GM12891 (cell line): ENCODE measurements at regions not wholly inside any gene's neighbourhood (a gene's known extent, or its start where the extent isn't known, plus 50 kb on each side); places are given as distances from the start of the nearest gene placed in this dataset.
"Not testable (repeated sequence)": the region's sequence is repeated elsewhere in the genome, so short reads cannot be mapped to it uniquely, and the experiment has no call there.

Experiments used
- DNase-seq: peaks from one replicate; pipeline ENCODE4 v3.0.0; 2011; ENCODE audit warnings: low spot score; ENCODE audit not compliant: insufficient read length
- FAIRE-seq: peaks from 2 replicates; lab custom pipeline; 2011; peaks lifted over from hg19 to GRCh38; lab: Jason Lieb, UNC
- PAX5 ChIP-seq: IDR thresholded peaks from 2 replicates; pipeline ENCODE4 v1.6.1; 2011; ENCODE audit warnings: low read length, moderate library complexity, mild to moderate bottlenecking; ENCODE audit not compliant: insufficient read depth, severe bottlenecking
- POLR2A ChIP-seq: IDR thresholded peaks from 2 replicates; pipeline ENCODE4 v1.6.1; 2011; ENCODE audit warnings: low read depth, low read length, control low read depth
- POLR2AphosphoS5 ChIP-seq: IDR thresholded peaks from 2 replicates; pipeline ENCODE4 v1.6.1; 2011; ENCODE audit warnings: low read depth, low read length, control low read depth
- POU2F2 ChIP-seq: IDR thresholded peaks from 2 replicates; pipeline ENCODE4 v1.6.1; 2011; ENCODE audit warnings: low read depth, mild to moderate bottlenecking, control low read depth, low read length, moderate library complexity
- SPI1 ChIP-seq: IDR thresholded peaks from 2 replicates; pipeline ENCODE4 v1.6.1; 2011; ENCODE audit warnings: low read depth, low read length, control low read depth
- TAF1 ChIP-seq: IDR thresholded peaks from 2 replicates; pipeline ENCODE4 v1.6.1; 2011; ENCODE audit warnings: low read depth, low read length, control low read depth

DNA sequence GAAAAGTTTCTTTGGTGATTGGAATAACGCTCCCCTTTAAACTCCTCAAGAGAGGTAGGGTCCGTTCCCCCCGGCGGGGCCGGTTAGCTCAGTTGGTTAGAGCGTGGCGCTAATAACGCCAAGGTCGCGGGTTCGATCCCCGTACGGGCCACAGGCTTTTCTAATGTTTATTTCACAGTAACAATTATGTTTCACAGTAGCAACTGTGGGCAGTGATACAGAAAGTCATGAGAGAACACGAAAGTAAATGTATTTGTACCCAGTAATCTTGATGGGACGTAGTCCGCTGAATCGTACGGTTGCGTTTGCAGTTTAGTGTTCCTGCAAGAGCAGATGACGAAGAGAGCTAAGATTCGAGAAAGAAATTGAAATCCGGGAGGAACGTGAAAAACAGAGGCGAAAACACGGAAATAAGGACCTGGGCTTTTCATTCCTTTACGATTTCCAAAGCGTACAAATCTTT lies 505.5 kb downstream of the PRIM2 start:
- TF ChIP-seq POLR2A: no peak
- TF ChIP-seq POU2F2: no peak
- TF ChIP-seq SPI1: no peak
- no peak for TF ChIP-seq TAF1
- no peak for TF ChIP-seq POLR2AphosphoS5
- no peak for TF ChIP-seq PAX5
- DNase-seq (no peak), FAIRE-seq (no peak)

DNA sequence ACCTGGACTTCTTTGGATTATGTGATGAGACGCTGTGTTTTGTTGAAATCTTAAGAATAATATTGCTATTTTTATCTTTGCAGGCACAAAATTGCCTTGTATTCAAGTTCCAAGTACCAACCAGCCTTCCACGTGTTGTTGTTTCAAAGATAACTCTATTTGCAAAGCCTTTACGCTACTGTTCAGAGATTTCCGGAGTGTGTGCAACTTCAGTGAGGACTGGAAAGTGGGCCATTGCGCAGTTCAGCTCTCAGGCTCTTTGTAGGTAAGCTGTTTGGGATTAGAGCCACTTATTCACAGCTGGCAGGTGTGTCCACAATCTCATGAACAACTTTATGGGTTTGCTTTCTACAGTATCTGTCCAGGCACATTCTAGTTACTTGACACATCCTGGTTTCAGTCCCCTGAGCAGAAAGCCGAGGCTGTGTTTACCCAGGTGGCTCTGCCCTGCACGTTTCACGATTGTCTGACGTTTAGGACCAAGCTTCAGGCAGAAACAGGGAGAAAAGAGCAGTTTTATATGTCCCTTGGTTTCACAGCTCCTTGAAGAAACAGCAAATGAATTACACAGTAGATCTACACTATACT lies 520.3 kb downstream of the PRIM2 start:
- not testable (repeated sequence) for DNase-seq, FAIRE-seq

DNA sequence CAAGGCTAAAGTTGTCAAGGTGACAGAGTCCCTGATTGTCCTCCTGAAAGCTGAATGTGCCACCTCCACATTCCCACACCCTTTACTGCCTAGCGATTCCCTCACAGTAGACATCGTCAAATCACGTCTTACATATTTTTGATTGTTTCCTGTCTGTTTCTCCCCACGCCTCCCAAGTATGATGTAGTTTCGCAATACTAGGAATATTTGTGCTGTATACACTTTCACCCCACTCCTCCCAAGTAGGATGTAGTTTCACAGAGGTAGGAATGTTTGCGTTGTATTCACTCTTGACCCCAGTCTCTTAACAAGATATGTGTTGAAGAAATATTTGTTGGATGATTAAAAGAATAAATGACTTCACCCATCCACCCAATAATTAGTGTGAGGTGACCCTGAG lies 524.1 kb downstream of the PRIM2 start:
- not testable (repeated sequence) for DNase-seq, FAIRE-seq

DNA sequence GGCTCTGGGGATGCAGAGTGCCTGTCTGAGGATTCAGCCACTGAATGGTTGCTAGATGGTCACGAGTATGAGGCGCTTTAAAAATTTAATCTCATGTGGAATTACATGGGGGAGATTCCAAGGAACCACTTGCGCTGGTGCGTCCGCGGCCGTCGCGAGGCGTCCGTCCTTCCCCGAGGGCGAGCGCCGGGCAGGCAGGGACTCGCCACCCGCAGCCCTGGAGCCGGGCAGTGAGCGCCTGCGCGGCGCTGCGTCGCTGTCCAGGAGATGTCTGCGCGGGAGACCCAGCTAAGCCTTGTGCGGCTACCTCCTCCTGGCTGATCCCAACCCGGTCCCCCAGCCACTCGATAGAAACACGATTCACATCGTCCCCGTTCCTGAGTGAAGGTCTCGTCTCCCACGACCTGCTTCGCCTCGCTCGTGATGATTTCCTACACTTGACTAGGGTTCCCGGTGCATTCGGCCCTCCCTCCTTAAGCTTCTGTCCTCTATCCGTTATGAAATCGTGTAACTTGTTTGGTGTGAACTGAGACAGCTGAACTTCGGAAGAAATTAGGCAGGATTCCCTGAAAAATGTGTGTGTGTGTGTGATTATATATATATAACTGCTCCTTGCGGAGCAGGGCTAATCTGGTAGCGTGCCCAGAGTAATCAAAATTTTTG lies 536.4 kb downstream of the PRIM2 start:
- not testable (repeated sequence) for DNase-seq, FAIRE-seq

DNA sequence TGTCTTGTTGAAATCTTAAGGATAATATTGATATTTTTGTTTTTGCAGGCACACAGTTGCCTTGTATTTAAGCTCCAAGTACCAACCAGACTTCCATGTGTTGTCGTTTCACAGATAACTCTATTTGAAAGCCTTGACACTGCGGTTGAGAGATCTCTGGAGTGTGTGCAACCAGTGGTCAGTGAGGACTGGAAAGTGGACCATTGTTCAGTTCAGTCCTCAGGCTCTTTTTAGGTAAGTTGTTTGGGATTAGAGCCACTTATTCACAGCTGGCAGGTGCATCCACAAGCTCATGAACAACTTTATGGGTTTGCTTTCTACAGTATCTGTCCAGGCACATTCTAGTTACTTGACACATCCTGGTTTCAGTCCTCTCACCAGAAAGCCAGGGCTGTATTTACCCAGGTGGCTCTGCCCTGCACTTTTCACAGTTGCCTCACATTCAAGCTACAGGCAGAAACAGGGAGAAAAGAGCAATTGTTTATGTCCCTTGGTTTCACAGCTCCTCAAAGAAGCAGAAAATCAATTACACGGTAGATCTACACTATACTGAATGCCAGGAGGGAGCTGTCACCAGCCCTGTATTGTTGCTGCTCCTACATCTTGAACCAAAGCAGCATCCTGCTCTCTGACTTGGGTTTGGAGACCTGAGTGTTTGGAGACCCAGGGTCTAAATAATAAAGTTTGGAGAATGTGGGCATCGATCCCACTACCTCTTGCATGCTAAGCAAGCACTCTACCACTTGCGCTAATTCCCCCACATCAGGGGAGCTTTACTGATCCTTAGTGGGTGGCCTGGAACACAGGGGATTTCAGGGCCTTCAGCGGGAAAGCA lies 543.3 kb downstream of the PRIM2 start:
- DNase-seq, FAIRE-seq: not testable (repeated sequence)

DNA sequence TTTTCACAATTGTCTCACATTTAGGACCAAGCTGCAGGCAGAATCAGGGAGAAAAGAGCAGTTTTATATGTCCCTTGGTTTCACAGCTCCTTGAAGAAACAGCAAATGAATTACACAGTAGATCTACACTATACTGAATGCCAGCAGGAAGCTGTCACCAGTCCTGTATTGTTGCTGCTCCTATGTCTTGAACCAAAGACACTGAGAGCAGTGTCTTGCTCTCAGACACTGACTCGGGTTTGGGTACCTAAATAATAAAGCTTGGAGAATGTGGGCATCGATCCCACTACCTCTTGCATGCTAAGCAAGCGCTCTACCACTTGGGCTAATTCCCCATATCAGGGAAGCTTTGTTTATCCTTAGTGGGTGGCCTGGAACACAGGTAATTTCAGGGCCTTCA lies 552.7 kb downstream of the PRIM2 start:
- DNase-seq, FAIRE-seq: not testable (repeated sequence)

DNA sequence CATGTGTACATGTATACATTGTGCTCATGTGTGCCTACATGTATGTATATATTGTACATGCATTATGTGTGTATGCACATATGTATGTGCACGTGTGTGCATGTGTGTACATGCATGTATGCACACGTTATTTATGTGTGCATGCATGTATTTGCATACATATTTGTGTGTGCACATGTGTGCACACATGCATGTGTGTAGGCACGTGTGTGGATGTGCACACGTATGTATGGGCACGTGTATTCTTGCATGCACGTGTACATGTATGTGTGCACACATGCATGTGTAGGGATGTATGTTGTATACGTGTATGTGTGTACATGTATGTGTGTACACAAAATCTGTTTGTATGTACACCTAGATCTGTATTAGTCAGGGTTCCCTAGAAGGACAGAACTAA lies 556.0 kb downstream of the PRIM2 start:
- not testable (repeated sequence) for DNase-seq, FAIRE-seq

DNA sequence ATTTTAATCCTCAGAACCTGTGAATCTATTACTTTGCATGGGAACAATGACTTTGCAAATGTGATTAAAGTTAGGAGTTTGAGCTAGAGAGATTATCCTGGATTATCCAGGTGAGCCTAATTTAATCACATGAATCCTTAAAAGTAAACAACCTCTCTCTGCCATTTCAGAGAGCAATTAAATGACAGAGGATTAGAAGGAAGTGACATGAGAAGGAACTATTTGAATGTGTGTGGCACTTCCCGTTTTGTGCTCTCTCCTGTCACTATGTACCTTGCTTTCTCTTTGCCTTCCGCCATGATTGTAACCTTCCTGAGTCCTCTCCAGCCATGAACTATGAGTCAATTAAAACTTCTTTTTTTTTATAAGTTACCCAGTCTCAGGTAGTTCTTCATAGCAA lies 559.2 kb downstream of the PRIM2 start:
- not testable (repeated sequence) for FAIRE-seq, DNase-seq

DNA sequence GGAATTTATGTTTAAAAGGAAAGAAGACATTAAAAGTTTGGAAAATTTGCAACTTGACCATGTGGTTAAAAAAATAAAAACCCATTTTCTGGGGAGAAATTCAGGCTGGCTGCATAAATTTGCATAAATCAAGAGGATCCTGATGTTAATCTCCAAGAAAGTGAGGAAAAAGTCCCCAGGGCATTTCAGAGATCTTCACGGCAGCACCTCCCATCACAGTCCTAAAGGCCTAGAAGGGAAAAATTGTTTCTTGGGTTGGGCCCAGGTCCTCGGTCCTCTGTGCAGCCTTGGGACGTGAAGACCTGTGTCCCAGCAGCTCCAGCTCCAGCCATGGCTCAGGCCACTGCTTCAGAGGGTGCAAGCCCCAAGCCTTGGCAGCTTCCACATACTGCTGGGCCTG lies 560.3 kb downstream of the PRIM2 start:
- FAIRE-seq, DNase-seq: not testable (repeated sequence)

DNA sequence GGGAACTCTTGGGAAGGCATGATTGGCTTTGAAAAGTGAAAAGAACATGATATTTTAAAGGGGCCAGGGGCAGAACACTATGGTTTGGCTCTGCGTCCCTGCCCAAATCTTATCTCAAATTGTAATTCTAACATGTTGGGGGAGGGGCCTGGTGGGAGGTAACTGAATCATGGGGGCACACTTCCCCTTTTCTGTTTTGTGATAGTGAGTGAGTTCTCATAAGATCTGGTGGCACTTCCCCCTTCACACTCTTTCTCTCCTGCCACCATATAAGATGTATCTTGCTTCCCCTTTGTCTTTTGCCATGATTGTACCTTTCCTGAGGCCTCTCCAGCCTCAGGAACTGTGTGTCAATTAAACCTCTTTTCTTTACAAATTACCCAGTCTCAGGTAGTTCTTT lies 561.4 kb downstream of the PRIM2 start:
- FAIRE-seq, DNase-seq: not testable (repeated sequence)
- peak; percentile 76 for TF ChIP-seq SPI1

DNA sequence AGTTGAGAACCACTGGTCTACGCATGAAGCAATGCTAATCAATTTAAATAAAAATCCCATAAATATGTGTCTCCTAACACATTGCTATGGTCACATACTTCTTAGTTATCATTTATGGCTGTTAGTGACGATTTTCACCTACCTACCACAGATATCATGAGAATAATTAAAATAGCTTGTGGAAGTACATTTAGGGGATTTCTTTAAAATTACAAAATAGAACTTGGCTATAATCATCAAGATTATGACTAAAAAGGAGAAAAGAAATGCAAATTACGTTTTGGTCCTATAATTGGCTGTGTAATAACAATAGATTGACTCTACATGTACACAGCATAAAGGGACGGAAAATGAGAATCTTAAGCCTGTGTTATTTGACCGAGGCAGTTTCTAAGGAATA lies 581.4 kb downstream of the PRIM2 start:
- not testable (repeated sequence) for DNase-seq, FAIRE-seq

DNA sequence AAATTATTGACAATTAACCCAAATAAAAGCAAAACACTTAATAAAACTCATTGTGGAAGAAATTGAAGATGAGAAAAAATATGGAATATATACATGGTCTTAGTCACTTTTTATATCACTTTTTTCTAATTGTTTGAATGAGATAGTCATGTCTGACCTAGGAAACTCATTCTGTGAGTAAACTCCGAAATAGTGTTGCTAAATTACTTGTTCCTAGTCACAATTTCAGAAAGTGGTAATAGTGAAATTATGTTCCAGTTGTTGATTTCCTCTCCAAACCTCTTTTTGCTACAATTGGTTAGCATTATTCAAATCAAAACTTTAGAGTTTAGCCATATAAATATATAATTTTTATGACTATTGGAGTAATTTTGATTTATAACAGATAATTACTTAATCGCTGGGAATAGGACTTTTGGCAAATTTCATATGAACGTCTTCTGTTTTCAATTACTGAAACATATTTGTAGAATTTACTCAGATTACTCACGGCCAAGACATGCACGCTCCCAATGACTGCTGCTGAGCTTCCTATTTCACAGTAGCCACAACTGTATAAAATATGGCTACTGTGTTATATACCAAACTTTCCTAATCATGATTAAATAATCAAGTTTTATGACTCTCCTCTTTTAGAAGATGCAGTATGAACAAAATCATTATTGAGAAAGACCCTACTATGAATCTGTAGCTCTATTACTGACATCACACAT lies 583.4 kb downstream of the PRIM2 start:
- FAIRE-seq: not testable (repeated sequence)

DNA sequence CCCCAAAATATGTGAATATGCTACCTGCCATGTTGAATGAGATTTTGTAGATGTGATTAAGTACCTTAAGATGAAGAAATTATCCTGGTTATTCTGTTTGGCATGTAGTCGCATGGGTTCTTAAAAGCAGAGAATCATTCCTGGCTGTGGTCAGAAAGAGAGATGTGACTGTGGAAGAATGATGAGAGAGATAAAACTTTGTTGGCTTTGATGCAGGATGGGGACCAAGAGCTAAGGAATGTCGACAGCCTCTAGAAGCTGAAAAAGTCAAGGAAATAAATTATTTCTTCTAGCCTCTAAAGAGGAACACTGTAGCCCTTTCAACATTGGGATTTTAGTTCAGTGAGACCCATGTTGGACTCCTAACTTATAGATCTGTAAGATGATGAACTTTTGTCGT lies 584.0 kb downstream of the PRIM2 start:
- FAIRE-seq, DNase-seq: not testable (repeated sequence)

More for the DNA sequence above, 583.4 kb downstream of the PRIM2 start:
- DNase-seq: not testable (repeated sequence)

DNA sequence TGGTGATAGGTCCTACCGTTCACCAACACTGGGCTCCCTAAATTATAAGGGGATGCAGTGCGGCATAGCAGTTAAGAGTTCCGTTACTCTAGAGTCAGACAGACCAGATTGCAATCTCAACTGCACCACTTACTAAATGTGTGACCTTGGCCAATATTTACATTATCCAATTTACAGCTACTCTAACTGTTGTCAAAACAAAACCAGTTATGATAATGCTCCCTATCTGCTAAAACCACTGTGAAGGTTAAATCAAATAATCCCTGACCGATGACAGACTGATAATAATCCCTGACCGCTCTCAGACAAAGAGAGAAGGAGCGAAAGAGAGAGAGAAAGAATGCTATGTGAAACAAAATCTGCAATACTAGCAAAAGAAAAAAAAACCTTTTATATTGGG lies 586.9 kb downstream of the PRIM2 start:
- not testable (repeated sequence) for FAIRE-seq, DNase-seq

DNA sequence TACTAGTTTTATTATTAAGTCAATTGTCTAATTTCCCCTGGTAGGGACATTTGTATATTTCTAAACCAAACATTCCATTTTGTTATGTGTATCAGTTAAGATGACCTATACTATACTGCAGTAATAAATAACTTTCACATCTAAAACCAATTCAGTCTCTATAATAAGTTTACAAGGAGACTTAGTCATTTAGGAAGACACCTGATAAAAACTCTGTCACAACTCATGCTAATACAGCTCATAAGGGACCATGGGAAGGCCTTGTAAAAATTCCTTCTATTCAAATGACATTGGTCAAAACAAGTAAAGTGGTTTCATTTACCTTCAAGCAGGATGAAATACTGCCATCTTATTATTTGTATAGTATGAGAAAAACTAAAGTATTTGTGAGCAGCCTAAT lies 597.9 kb downstream of the PRIM2 start:
- not testable (repeated sequence) for DNase-seq, FAIRE-seq

DNA sequence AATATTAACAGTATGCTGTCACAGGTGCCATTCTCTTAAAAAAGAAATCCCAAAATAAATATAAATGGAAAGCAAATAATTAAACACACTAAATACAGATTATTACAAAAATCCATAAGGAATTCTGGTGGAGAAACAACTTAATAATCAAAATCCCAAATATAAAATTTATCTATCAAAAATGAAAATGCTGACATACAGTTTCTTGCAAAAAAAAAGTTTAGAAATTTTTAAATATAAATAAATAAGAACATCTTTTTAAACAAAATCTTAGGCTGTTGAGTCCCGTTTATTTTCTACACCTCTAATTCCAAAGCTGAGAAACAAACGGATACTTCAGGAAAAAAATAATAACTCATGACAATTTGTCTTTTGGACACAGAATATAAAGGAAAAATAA lies 625.5 kb downstream of the PRIM2 start:
- not testable (repeated sequence) for DNase-seq

DNA sequence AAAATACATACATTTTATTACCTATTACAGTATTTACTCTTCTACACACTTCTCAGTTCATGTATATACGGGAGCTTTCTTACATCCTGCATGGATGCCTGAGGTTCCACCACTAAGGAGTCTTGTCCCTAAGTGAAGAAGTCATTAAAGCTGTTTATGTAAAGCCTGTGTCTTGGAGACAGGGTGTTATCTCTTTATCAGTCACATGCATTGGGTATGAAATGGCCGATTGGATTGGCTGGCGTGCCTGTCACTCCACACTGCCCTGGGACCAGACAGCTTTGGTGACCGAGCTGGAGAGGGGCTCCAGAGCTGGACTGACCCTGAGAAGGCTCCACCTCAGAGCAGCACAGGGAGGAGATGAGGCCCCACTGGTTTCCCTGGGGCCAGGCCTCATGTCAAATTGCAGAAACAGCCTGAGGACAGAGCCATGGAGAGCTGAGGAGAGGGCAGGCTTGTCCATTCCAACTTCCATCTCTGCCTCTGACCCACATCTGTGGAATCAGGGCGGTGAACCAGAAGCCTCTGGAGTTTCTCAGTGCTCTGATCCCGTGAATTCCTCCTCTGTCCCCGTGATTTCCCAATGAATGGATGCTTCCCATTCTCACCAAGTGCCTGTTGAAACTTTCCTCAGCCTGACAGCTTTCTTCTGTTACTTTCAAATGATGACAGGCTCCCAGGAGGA lies 628.8 kb downstream of the PRIM2 start:
- DNase-seq, FAIRE-seq: not testable (repeated sequence)

More for the DNA sequence above, 625.5 kb downstream of the PRIM2 start:
- not testable (repeated sequence) for FAIRE-seq
